H1 (cell line): ENCODE measurements at regions not wholly inside any gene's neighbourhood (a gene's known extent, or its start where the extent isn't known, plus 50 kb on each side); places are given as distances from the start of the nearest gene placed in this dataset.

Experiments
- TF ChIP-seq, protein P1 (sequence below): IDR thresholded peaks from 2 replicates; pipeline ENCODE4 v1.6.1; 2011; ENCODE audit warnings: low read length, improper control_type of control experiment

DNA sequence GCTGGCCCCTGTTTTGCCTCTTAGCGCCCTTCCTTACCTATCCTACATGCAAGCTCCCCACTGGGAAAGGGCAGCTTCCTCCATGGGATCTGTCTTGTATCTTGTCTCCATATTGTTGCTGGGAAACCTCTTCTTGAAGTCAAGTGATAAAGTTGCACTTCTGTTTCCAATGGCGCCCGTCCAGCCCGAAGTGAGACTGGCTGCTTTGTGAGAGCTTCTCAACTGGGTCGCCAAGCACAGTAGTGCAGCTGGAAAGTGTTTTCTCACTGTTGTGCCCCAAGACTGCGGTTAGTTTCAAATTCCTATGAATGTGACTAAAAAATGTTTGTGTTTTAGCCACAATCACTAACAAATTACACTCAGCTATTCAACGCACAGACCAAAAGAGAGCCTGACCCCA lies 506.6 kb upstream of the MPDZ start (continued):
- TF ChIP-seq, protein P1, sequence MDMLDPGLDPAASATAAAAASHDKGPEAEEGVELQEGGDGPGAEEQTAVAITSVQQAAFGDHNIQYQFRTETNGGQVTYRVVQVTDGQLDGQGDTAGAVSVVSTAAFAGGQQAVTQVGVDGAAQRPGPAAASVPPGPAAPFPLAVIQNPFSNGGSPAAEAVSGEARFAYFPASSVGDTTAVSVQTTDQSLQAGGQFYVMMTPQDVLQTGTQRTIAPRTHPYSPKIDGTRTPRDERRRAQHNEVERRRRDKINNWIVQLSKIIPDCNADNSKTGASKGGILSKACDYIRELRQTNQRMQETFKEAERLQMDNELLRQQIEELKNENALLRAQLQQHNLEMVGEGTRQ, result no peak
